DOHH2 (cell line): ENCODE measurements at regions not wholly inside any gene's neighbourhood (a gene's known extent, or its start where the extent isn't known, plus 50 kb on each side); places are given as distances from the start of the nearest gene placed in this dataset.

Experiments used
- EZH2phosphoT487 ChIP-seq: fragments of 200-600 bp; sonication (generic); IDR thresholded peaks from 2 replicates; pipeline ENCODE4 v1.6.1; 2017; ENCODE audit warnings: borderline replicate concordance, mild to moderate bottlenecking, antibody characterized with exemption, low read length, moderate library complexity, mixed read lengths
- TF ChIP-seq, protein P1 (sequence below): fragments of 200-600 bp; sonication (generic); IDR thresholded peaks from one replicate; pipeline ENCODE4 v1.5.1; 2014; ENCODE audit warnings: antibody characterized with exemption, mild to moderate bottlenecking, low read depth, low read length; ENCODE audit not compliant: poor library complexity, severe bottlenecking

DNA sequence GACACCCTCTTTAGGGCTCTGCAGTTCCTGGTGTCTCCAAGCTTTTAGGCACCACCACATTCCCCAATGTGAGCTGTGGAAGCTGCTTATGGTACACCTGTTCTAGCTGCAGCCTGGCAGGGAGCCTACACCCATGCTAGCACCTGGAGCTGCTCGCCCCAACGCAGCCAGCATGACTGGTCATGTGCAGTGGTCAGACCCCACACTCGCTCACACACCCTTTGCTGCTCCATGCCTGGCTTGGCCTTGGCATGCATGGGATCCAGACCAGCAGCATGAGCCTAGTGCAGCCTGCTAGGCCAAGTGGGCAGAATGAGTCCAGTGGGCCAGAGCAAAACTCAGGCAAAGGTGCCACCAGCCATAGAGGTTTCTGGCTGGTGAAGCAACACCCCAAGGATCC is 86.4 kb upstream of the OSBPL8 start:
- TF ChIP-seq, protein P1, sequence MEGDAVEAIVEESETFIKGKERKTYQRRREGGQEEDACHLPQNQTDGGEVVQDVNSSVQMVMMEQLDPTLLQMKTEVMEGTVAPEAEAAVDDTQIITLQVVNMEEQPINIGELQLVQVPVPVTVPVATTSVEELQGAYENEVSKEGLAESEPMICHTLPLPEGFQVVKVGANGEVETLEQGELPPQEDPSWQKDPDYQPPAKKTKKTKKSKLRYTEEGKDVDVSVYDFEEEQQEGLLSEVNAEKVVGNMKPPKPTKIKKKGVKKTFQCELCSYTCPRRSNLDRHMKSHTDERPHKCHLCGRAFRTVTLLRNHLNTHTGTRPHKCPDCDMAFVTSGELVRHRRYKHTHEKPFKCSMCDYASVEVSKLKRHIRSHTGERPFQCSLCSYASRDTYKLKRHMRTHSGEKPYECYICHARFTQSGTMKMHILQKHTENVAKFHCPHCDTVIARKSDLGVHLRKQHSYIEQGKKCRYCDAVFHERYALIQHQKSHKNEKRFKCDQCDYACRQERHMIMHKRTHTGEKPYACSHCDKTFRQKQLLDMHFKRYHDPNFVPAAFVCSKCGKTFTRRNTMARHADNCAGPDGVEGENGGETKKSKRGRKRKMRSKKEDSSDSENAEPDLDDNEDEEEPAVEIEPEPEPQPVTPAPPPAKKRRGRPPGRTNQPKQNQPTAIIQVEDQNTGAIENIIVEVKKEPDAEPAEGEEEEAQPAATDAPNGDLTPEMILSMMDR, result no peak
- no peak for TF ChIP-seq EZH2phosphoT487
